ENCODE measurements at regions not wholly inside any gene's neighbourhood (a gene's known extent, or its start where the extent isn't known, plus 50 kb on each side); places are given as distances from the start of the nearest gene placed in this dataset.

DNA sequence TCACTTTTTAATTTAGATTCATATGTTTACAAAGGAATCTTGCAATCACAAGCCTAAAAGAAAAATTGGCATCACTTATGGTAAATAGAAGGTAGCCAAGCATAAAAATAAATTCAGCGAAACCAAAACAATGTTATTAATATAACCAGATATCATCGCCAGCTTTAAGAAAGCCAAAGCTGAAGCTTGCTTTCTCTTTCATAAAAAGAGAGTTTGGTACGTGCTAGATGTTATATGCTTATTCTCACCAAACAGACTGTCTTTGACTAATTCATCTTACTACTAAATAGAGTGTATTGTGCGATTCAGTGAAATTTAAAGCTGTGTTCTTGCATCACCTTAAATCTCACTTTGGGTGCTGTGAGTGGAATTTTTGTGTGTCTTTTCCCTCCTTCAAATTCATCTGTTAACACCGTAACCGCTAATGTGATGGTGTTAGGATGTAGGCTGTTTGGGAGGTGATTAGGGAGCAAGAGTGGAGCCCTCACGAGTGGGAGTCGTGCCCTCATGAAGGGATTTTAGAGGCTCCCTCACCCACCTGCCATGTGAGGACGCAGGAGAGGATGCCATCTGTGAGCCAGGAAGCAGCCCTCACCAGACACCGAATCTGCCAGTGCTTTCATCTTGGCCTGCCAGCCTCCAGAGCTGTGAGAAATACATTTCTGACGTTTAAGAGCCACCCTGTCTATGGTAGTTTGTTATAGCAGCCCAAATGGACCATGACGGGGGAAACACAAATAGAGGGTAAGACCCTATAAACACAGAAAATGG is 134.1 kb upstream of the TMEM45B start:
- Histone ChIP-seq H3K4me2 (ENCODE audit: insufficient read depth, low read length) (no peak overlapping the region), H3K9ac (replicated peaks; ENCODE audit: extremely low read depth, insufficient read depth, low read length) (no peak overlapping the region), H3K9me1 (replicated peaks; ENCODE audit: control insufficient read depth, extremely low read depth, insufficient read depth, low read length) (no peaks in the 10 kb centered on the region), H3K79me2 (ENCODE audit: control insufficient read depth, insufficient read depth, low read length) (no peaks in the 10 kb centered on the region), H3K9me3 (replicated peaks; ENCODE audit: control insufficient read depth, insufficient read depth, low read length) (no peaks in the 10 kb centered on the region), H4K20me1 (replicated peaks; ENCODE audit: control insufficient read depth, extremely low read depth, insufficient read depth, low read length) (no peaks in the 10 kb centered on the region), H3K36me3 (ENCODE audit: control insufficient read depth in 2 of 2, extremely low read depth in 1 of 2, insufficient read depth in 2 of 2, low read length in 2 of 2) (no peaks in the 10 kb centered on the region), H3K27me3 (ENCODE audit: control insufficient read depth in 2 of 2, insufficient read depth in 2 of 2, low read length in 2 of 2) (no peaks in the 10 kb centered on the region), H3K4me3 (replicated peaks in 1 of 3; ENCODE audit: insufficient read depth in 1 of 3, low read depth in 1 of 3, low read length in 3 of 3) (no peak overlapping the region), H3K4me1 (ENCODE audit: control insufficient read depth, extremely low read depth, insufficient read depth, low read length) (no peaks in the 10 kb centered on the region), H2AFZ (ENCODE audit: low read depth, low read length) (no peak overlapping the region), H3K27ac (ENCODE audit: insufficient read depth, low read depth, low read length) (no peak overlapping the region)
- BruUV-seq (replicated peaks): no TSS peak
- DNase-seq (ENCODE audit: low read depth, low spot score): no peak
- FAIRE-seq: no peak
- POLR2A ChIA-PET: interaction anchor here (0.6 kb wide), 1 partner anchor 285 kb away, joined by 3 read pairs; no protein-coding TSS in a partner anchor
- CTCF ChIA-PET: interaction anchor here (1.0 to 1.3 kb wide), 2 partner anchors 9 to 14 kb away, joined by 3 to 4 read pairs; no protein-coding TSS in a partner anchor
- dilution Hi-C loops (cut with MboI; ENCODE audit: extremely low pct_ligation_motif_present, low sequenced_read_pairs): no loop called here
- no peak for TF ChIP-seq POLR2A (IDR thresholded peaks at IDR 0.05; ENCODE audit: low read depth, low read length)
- no peak for TF ChIP-seq GATA2 (IDR thresholded peaks at IDR 0.05; ENCODE audit: insufficient read depth, insufficient read length, low read depth, low read length)
- no peak for TF ChIP-seq JUN (IDR thresholded peaks at IDR 0.05; ENCODE audit: borderline replicate concordance, insufficient read depth, insufficient read length, low read depth)
- no peak for TF ChIP-seq POLR2AphosphoS5 (IDR thresholded peaks at IDR 0.05; ENCODE audit: insufficient read depth, low read depth, low read length)
- intact Hi-C loops (cut with micrococcal nuclease): no loop called here

DNA sequence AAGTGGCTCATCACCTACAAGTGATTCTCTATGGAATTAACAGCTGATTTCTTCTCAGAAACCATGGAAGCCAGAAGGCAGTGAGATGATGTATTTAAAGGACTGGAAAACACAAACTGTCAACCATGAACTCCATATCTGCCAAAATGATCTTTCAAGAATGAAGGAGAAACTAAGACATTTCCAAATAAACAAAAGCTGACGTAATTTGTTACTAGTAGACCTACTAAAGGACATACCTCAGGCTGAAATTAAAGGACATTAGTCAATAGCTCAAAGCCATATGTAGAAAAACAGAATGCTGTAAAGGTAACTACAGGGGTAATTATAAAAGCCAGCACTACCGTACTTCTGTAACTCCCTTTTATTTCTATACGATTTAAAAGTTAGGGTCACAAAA is 129.4 kb upstream of the TMEM45B start:
- dilution Hi-C loops (cut with MboI; ENCODE audit: extremely low pct_ligation_motif_present, low sequenced_read_pairs) (no loop called here), intact Hi-C loops (cut with micrococcal nuclease) (no loop called here)
- no peaks in the 10 kb centered on the region for H3K9me3 ChIP-seq (replicated peaks; ENCODE audit: control insufficient read depth, insufficient read depth, low read length)
- CTCF ChIA-PET: interaction anchor here (1.5 kb wide), 1 partner anchor 11 kb away, joined by 4 read pairs; no protein-coding TSS in a partner anchor
- H3K27me3 ChIP-seq (ENCODE audit: control insufficient read depth in 2 of 2, insufficient read depth in 2 of 2, low read length in 2 of 2): no peaks in the 10 kb centered on the region
- no peaks in the 10 kb centered on the region for H3K36me3 ChIP-seq (ENCODE audit: control insufficient read depth in 2 of 2, extremely low read depth in 1 of 2, insufficient read depth in 2 of 2, low read length in 2 of 2)
- H3K9ac ChIP-seq (replicated peaks; ENCODE audit: extremely low read depth, insufficient read depth, low read length): no peak overlapping the region
- H3K4me3 ChIP-seq (replicated peaks in 1 of 3; ENCODE audit: insufficient read depth in 1 of 3, low read depth in 1 of 3, low read length in 3 of 3): no peak overlapping the region
- H2AFZ ChIP-seq (ENCODE audit: low read depth, low read length): no peak overlapping the region
- DNase-seq (ENCODE audit: low read depth, low spot score) (no peak), FAIRE-seq (no peak)
- no peak overlapping the region for H3K27ac ChIP-seq (ENCODE audit: insufficient read depth, low read depth, low read length)
- no TSS peak for BruUV-seq (replicated peaks)
- no peaks in the 10 kb centered on the region for H4K20me1 ChIP-seq (replicated peaks; ENCODE audit: control insufficient read depth, extremely low read depth, insufficient read depth, low read length)
- TF ChIP-seq MYC (IDR thresholded peaks at IDR 0.05; ENCODE audit: low read depth, low read length) (no peak), FOS (IDR thresholded peaks at IDR 0.05; ENCODE audit: borderline replicate concordance, insufficient read depth, low read length) (no peak), JUN (IDR thresholded peaks at IDR 0.05; ENCODE audit: borderline replicate concordance, insufficient read depth, insufficient read length, low read depth) (no peak), CTCF (IDR thresholded peaks at IDR 0.05; ENCODE audit: extremely low read depth in 1 of 2, insufficient read depth in 1 of 2, low read depth in 1 of 2, low read length in 2 of 2) (no peak), MAX (IDR thresholded peaks at IDR 0.05; ENCODE audit: insufficient read depth, insufficient read length) (no peak), EZH2 (IDR thresholded peaks at IDR 0.05; ENCODE audit: borderline replicate concordance, low read depth, low read length, severe bottlenecking) (no peak), GATA2 (IDR thresholded peaks at IDR 0.05; ENCODE audit: insufficient read depth, insufficient read length, low read depth, low read length) (no peak), POLR2AphosphoS5 (IDR thresholded peaks at IDR 0.05; ENCODE audit: insufficient read depth, low read depth, low read length) (no peak), POLR2A (IDR thresholded peaks at IDR 0.05; ENCODE audit: low read depth, low read length) (no peak)
- no peaks in the 10 kb centered on the region for H3K9me1 ChIP-seq (replicated peaks; ENCODE audit: control insufficient read depth, extremely low read depth, insufficient read depth, low read length)
- POLR2A ChIA-PET: no interaction called here
- H3K79me2 ChIP-seq (ENCODE audit: control insufficient read depth, insufficient read depth, low read length): no peaks in the 10 kb centered on the region
- H3K4me1 ChIP-seq (ENCODE audit: control insufficient read depth, extremely low read depth, insufficient read depth, low read length): no peaks in the 10 kb centered on the region
- H3K4me2 ChIP-seq (ENCODE audit: insufficient read depth, low read length): no peak overlapping the region

Data from endothelial cell of umbilical vein (primary cell).